ENCODE measurements at regions not wholly inside any gene's neighbourhood (a gene's known extent, or its start where the extent isn't known, plus 50 kb on each side); places are given as distances from the start of the nearest gene placed in this dataset.

DNA sequence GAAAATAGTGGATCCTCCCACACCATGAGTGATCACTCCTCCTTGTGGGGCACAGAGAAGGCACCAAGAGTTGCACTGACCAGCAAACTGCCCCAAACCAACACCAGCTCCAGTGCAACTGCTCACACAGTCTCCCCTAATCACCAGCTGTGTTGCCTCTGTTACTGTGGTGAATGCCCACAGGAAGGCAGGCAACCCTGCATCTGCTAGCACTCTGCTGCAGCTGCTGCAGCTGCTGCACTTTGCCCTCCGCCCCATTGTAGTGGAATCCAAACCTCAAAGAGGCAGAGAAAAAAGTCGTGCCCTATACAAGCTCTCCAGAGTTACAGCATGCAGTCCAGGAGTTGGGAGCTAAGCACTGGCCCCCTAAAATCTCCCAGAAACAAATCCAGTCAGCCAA, 339.6 kb downstream of the TRIM36 start:
- TF ChIP-seq EZH2 (IDR thresholded peaks at IDR 0.05; ENCODE audit: insufficient read depth, poor library complexity, severe bottlenecking) (no peak), EZH2phosphoT487 (IDR thresholded peaks at IDR 0.05; ENCODE audit: insufficient read depth, low read depth) (no peak)

Data from GM23248 (cell line).